ENCODE measurements at regions not wholly inside any gene's neighbourhood (a gene's known extent, or its start where the extent isn't known, plus 50 kb on each side); places are given as distances from the start of the nearest gene placed in this dataset.

DNA sequence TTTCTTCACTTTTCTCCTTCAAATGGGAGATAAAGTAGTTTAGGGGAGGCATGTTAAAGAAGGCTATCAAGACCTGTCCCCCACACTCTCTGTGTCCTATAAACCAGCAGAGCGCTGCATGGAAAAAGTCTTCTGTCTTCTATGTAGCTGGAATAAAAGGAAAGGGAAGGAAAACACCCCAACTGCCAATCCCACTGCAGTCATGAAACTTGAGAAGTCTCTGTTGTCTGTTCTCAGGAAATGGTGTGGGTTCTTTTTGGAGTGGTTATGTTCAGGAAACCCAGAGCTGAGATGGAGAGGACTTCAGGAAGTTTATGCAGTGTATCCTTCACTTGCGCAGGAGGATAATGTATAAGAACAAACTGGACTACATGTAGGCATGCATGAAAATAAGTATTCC, 274.3 kb downstream of the GAS1 start:
- TF ChIP-seq ZEB1 (IDR thresholded peaks at IDR 0.05; ENCODE audit: insufficient replicate concordance, low read depth) (no peak), FOXC1 (CRISPR knock-in tag; IDR thresholded peaks at IDR 0.05; ENCODE audit: borderline replicate concordance) (no peak)

Measured in HepG2 (cell line).